HepG2 (cell line): ENCODE measurements at regions not wholly inside any gene's neighbourhood (a gene's known extent, or its start where the extent isn't known, plus 50 kb on each side); places are given as distances from the start of the nearest gene placed in this dataset.

Source experiments
- ATAC-seq: fragments of 200-7000 bp; cut with Tn5 transposase; 3 replicates; pipeline ENCODE4 v1.9.1; 2020; ENCODE audit warnings: mild to moderate bottlenecking, moderate library complexity
- BruUV-seq: library from RNA; stranded (reverse); fragments of 400-500 nt; replicated peaks from 2 replicates; lab custom pipeline; 2021; lab: Mats Ljungman, UMichigan
- CTCF ChIA-PET: fragments of 300-600 bp; formaldehyde crosslinking; extraction: SDS; loops from one replicate; lab custom pipeline; 2021; ENCODE audit warnings: low total read pairs, inconsistent platforms, low intra/inter-chr PET ratio; lab: Yijun Ruan, JAX
- POLR2A ChIA-PET: fragments of 350-600 bp; sonication (Branson Sonifier 250); formaldehyde crosslinking; loops from one replicate; lab custom pipeline; 2020; ENCODE audit warnings: antibody characterized with exemption, inconsistent platforms; lab: Yijun Ruan, JAX
- DNase-seq: peaks from one replicate; pipeline ENCODE4 v3.0.0-alpha.2; 2015; ENCODE audit warnings: low spot score
- FAIRE-seq: peaks from 3 replicates; lab custom pipeline; 2011; peaks lifted over from hg19 to GRCh38; lab: Jason Lieb, UNC
- H2AFZ ChIP-seq: one replicate; pipeline ENCODE4 v1.6.1; 2011; ENCODE audit warnings: low read length, inconsistent platforms
- H3K27ac ChIP-seq: fragments of 300-600 bp; 3 replicates; pipeline ENCODE4 v1.8.0; 2011; ENCODE audit warnings: mixed run types, mild to moderate bottlenecking, mixed read lengths, low read length, inconsistent platforms; ENCODE audit not compliant: insufficient read depth; ENCODE audit errors: extremely low read length
- H3K27me3 ChIP-seq, 2 experiments: fragments of 200-600 bp in 1 of 2; 2 replicates in 1 of 2; 3 replicates in 1 of 2; pipeline versions ENCODE4 v1.6.0 to v1.8.0; 2011; ENCODE audit warnings: low read length in 2 of 2, mild to moderate bottlenecking in 2 of 2, moderate library complexity in 2 of 2, inconsistent platforms in 1 of 2; ENCODE audit not compliant: insufficient read depth in 2 of 2, control insufficient read depth in 1 of 2
- H3K36me3 ChIP-seq, 2 experiments: fragments of 200-600 bp in 1 of 2; replicated peaks in 1 of 2; 2 replicates in 1 of 2; 3 replicates in 1 of 2; pipeline versions ENCODE4 v1.5.1 to v1.8.0; 2011; ENCODE audit warnings: low read length in 2 of 2, inconsistent platforms in 1 of 2; ENCODE audit not compliant: insufficient read depth in 2 of 2, control insufficient read depth in 1 of 2
- H3K4me1 ChIP-seq: 2 replicates; pipeline ENCODE4 v1.5.1; 2012; ENCODE audit warnings: low read length, inconsistent platforms; ENCODE audit not compliant: insufficient read depth
- H3K4me2 ChIP-seq: 2 replicates; pipeline ENCODE4 v1.6.0; 2011; ENCODE audit warnings: low read depth, low read length, inconsistent platforms
- H3K4me3 ChIP-seq, 3 experiments: fragments of 200-600 bp in 1 of 3; sonication (generic), shearing (Covaris generic) in 1 of 3; replicated peaks in 1 of 3; 2 replicates each; pipeline ENCODE4 v1.5.1; 2011 to 2016; ENCODE audit warnings: low read length in 3 of 3, inconsistent platforms in 2 of 3, low read depth in 2 of 3, mild to moderate bottlenecking in 2 of 3, control low read depth in 1 of 3, mixed read lengths in 1 of 3; ENCODE audit not compliant: insufficient read depth in 1 of 3
- H3K79me2 ChIP-seq: one replicate; pipeline ENCODE4 v1.6.1; 2011; ENCODE audit warnings: low read length, inconsistent platforms; ENCODE audit not compliant: insufficient read depth
- H3K9ac ChIP-seq: 2 replicates; pipeline ENCODE4 v1.6.0; 2011; ENCODE audit warnings: mild to moderate bottlenecking, low read depth, low read length, inconsistent platforms; ENCODE audit not compliant: insufficient read depth
- H3K9me3 ChIP-seq: 2 replicates; pipeline ENCODE4 v1.5.1; 2012; ENCODE audit warnings: mild to moderate bottlenecking, low read length
- H4K20me1 ChIP-seq: 2 replicates; pipeline ENCODE4 v1.6.0; 2011; ENCODE audit warnings: inconsistent platforms, mild to moderate bottlenecking, low read length, moderate library complexity; ENCODE audit not compliant: insufficient read depth
- ARNT ChIP-seq: fragments of 450-650 bp; IDR thresholded peaks from 2 replicates; pipeline ENCODE4 v1.6.1; 2017
- ATF7-NPFF ChIP-seq: sonication (generic); formaldehyde crosslinking; IDR thresholded peaks from 2 replicates; pipeline ENCODE4 v1.8.1; 2023; ENCODE audit warnings: mild to moderate bottlenecking, low read depth, missing genetic modification reagents, moderate library complexity
- BCL6 ChIP-seq: IDR thresholded peaks from 2 replicates; pipeline ENCODE4 v1.6.1; 2016; ENCODE audit warnings: missing genetic modification reagents, missing compliant biosample characterization
- FOXO4 ChIP-seq: sonication (generic); formaldehyde crosslinking; conservative IDR thresholded peaks from 2 replicates; pipeline ENCODE4 v1.8.1; 2023; ENCODE audit warnings: missing genetic modification reagents
- HINFP ChIP-seq: sonication (generic); formaldehyde crosslinking; IDR thresholded peaks from 2 replicates; pipeline ENCODE4 v1.4.0; 2020; ENCODE audit warnings: low read depth, mild to moderate bottlenecking, missing genetic modification reagents
- MIXL1 ChIP-seq: IDR thresholded peaks from 2 replicates; pipeline ENCODE4 v1.6.1; 2016
- NFIB ChIP-seq: sonication (generic); formaldehyde crosslinking; IDR thresholded peaks from 2 replicates; pipeline ENCODE4 v1.9.0; 2021; ENCODE audit warnings: missing genetic modification reagents, mild to moderate bottlenecking, borderline replicate concordance
- ZBTB43 ChIP-seq: sonication (generic); formaldehyde crosslinking; conservative IDR thresholded peaks from 2 replicates; pipeline ENCODE4 v1.4.0; 2020; ENCODE audit warnings: missing genetic modification reagents
- ZNF251 ChIP-seq: sonication (generic); formaldehyde crosslinking; IDR thresholded peaks from 2 replicates; pipeline ENCODE4 v1.9.0; 2021; ENCODE audit warnings: mild to moderate bottlenecking, missing genetic modification reagents
- ZNF570 ChIP-seq: sonication (generic); formaldehyde crosslinking; IDR thresholded peaks from 2 replicates; pipeline ENCODE4 v1.4.0; 2020; ENCODE audit warnings: mild to moderate bottlenecking, missing genetic modification reagents, borderline replicate concordance
- ZNF614 ChIP-seq: IDR thresholded peaks from 2 replicates; pipeline ENCODE4 v1.6.1; 2018; ENCODE audit warnings: missing biosample characterization, missing genetic modification reagents, inconsistent platforms, borderline replicate concordance
- ZNF713 ChIP-seq: sonication (generic); formaldehyde crosslinking; IDR thresholded peaks from 2 replicates; pipeline ENCODE4 v1.4.0; 2020; ENCODE audit warnings: mild to moderate bottlenecking, missing genetic modification reagents
- ZNF766 ChIP-seq: sonication (generic); formaldehyde crosslinking; IDR thresholded peaks from 2 replicates; pipeline ENCODE4 v1.5.0; 2020; ENCODE audit warnings: missing genetic modification reagents, borderline replicate concordance
- ZNF768 ChIP-seq: sonication (generic); formaldehyde crosslinking; IDR thresholded peaks from 2 replicates; pipeline ENCODE4 v1.4.0; 2020; ENCODE audit warnings: missing genetic modification reagents
- ZNF790 ChIP-seq: sonication (generic); formaldehyde crosslinking; IDR thresholded peaks from 2 replicates; pipeline ENCODE4 v1.8.0; 2022; ENCODE audit warnings: missing genetic modification reagents, mild to moderate bottlenecking, borderline replicate concordance
- WGBS: methylation state at CpG from one replicate; pipeline ENCODE4 v1.1.6; 2017; ENCODE audit warnings: low lambda C conversion rate; 5-methylcytosine and 5-hydroxymethylcytosine counted together
- in situ Hi-C: cut with HindIII; loops from 2 replicates; pipeline ENCODE4 v1.10.0; 2017; ENCODE audit warnings: low pct_unique_long_range_greater_than_20kb; ENCODE audit not compliant: extremely low pct_ligation_motif_present
- intact Hi-C: fragments of 100-400 bp; cut with micrococcal nuclease; formaldehyde crosslinking; loops from one replicate; pipeline ENCODE4 v1.10.0; 2022; ENCODE audit not compliant: unreplicated experiment
- TF ChIP-seq, protein P1 (sequence below): sonication (generic); formaldehyde crosslinking; IDR thresholded peaks from 2 replicates; pipeline ENCODE4 v1.8.1; 2023; ENCODE audit warnings: mild to moderate bottlenecking, missing genetic modification reagents
- TF ChIP-seq, protein P2 (sequence below): sonication (generic); formaldehyde crosslinking; IDR thresholded peaks from 2 replicates; pipeline ENCODE4 v1.5.0; 2020; ENCODE audit warnings: missing genetic modification reagents, mild to moderate bottlenecking, borderline replicate concordance

DNA sequence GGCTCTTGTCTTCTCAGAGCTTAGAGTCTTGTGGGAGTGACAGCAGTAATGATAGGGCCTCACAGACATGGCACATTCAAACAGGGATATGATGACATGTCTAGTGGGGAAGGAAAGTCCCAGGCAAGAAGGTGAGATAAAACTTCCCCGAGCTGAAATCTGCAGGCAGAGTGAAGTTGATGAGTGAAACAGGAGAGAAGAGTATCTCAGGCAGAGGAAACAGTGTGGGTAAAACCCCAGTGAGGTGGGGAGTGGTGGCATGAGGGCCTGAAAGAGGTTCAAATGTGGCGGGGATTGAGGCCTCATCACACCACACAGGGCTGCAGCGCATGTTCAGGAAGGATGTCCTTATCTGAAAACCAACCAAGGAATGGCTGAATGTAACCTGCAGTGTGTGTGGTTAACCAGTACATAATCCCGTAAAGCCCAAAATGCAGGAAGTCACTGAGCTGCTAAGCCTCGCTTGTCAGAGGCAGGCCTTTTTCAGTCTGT lies 153.8 kb upstream of the E2F8 start:
- H3K4me1 ChIP-seq: peaks cover 6% of the 10 kb centered on the region; the same call in 1 of the 2 replicates
- CTCF ChIA-PET: no interaction called here
- ATAC-seq (no peak), DNase-seq (no peak), FAIRE-seq (no peak)
- 27% methylated on average over 5 of the region's 5 CpGs for WGBS
- no peaks in the 10 kb centered on the region for H3K9me3 ChIP-seq
- H3K27me3 ChIP-seq: peaks cover 0 to 3% of the 10 kb centered on the region in 2 experiments; a peak in 4 of 5 replicates
- H3K4me3 ChIP-seq: no peak overlapping the region
- H3K27ac ChIP-seq: no peak overlapping the region
- intact Hi-C loops: no loop called here
- POLR2A ChIA-PET: no interaction called here
- TF ChIP-seq, protein P1, sequence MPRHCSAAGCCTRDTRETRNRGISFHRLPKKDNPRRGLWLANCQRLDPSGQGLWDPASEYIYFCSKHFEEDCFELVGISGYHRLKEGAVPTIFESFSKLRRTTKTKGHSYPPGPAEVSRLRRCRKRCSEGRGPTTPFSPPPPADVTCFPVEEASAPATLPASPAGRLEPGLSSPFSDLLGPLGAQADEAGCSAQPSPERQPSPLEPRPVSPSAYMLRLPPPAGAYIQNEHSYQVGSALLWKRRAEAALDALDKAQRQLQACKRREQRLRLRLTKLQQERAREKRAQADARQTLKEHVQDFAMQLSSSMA (CRISPR knock-in tag): no peak
- TF ChIP-seq ZNF766 (CRISPR knock-in tag) (no peak), HINFP (no peak), FOXO4 (CRISPR knock-in tag) (no peak), ZNF251 (CRISPR knock-in tag) (no peak), ZNF713 (no peak), BCL6 (CRISPR knock-in tag) (no peak), ZNF768 (CRISPR knock-in tag) (no peak), ATF7-NPFF (no peak), ARNT (no peak), ZNF614 (CRISPR knock-in tag) (no peak), NFIB (CRISPR knock-in tag) (no peak), ZNF570 (no peak), ZNF790 (CRISPR knock-in tag) (no peak), ZBTB43 (CRISPR knock-in tag) (no peak), MIXL1 (CRISPR knock-in tag) (no peak)
- TF ChIP-seq, protein P2, sequence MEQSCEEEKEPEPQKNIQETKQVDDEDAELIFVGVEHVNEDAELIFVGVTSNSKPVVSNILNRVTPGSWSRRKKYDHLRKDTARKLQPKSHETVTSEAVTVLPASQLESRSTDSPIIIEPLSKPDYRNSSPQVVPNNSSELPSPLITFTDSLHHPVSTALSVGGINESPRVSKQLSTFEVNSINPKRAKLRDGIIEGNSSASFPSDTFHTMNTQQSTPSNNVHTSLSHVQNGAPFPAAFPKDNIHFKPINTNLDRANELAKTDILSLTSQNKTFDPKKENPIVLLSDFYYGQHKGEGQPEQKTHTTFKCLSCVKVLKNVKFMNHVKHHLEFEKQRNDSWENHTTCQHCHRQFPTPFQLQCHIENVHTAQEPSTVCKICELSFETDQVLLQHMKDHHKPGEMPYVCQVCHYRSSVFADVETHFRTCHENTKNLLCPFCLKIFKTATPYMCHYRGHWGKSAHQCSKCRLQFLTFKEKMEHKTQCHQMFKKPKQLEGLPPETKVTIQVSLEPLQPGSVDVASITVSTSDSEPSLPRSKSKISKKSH: no peak
- no peak overlapping the region for H2AFZ ChIP-seq
- BruUV-seq: no TSS peak
- H3K4me2 ChIP-seq: no peak overlapping the region
- H3K9ac ChIP-seq: no peak overlapping the region
- no peaks in the 10 kb centered on the region for H3K79me2 ChIP-seq
- H4K20me1 ChIP-seq: no peaks in the 10 kb centered on the region
- no peaks in the 10 kb centered on the region for H3K36me3 ChIP-seq
- in situ Hi-C loops: no loop called here
